22Rv1 (cell line): ENCODE measurements at regions not wholly inside any gene's neighbourhood (a gene's known extent, or its start where the extent isn't known, plus 50 kb on each side); places are given as distances from the start of the nearest gene placed in this dataset.

Source experiments
- ZFX ChIP-seq: fragments of 450-650 bp; IDR thresholded peaks from 2 replicates; pipeline ENCODE4 v1.6.1; 2017; ENCODE audit warnings: antibody characterized with exemption, borderline replicate concordance
- TF ChIP-seq, protein P1 (sequence below): fragments of 450-650 bp; IDR thresholded peaks from 2 replicates; pipeline ENCODE4 v1.5.1; 2017; ENCODE audit warnings: mild to moderate bottlenecking

DNA sequence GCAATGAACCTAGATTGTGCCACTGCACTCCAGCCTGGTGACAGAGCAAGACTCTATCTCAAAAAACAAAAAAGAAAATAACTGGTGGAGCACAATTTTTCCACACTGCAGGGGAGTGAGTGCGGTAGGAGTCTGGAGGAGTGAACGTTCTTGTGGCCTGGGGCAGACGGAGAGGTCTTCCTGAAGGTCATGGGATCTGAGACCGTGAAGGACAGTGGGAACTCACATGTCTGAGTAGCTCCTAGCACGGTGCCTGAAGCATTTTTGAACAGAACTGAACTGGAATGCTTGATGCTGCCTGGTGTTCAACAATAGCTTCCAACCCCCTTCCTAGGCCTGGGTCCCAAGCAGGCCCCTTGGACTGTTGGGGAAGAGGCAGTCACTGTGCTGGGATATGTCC, 84.3 kb upstream of the PODXL start:
- TF ChIP-seq, protein P1, sequence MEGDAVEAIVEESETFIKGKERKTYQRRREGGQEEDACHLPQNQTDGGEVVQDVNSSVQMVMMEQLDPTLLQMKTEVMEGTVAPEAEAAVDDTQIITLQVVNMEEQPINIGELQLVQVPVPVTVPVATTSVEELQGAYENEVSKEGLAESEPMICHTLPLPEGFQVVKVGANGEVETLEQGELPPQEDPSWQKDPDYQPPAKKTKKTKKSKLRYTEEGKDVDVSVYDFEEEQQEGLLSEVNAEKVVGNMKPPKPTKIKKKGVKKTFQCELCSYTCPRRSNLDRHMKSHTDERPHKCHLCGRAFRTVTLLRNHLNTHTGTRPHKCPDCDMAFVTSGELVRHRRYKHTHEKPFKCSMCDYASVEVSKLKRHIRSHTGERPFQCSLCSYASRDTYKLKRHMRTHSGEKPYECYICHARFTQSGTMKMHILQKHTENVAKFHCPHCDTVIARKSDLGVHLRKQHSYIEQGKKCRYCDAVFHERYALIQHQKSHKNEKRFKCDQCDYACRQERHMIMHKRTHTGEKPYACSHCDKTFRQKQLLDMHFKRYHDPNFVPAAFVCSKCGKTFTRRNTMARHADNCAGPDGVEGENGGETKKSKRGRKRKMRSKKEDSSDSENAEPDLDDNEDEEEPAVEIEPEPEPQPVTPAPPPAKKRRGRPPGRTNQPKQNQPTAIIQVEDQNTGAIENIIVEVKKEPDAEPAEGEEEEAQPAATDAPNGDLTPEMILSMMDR: no peak
- no peak for TF ChIP-seq ZFX
